ENCODE measurements at regions not wholly inside any gene's neighbourhood (a gene's known extent, or its start where the extent isn't known, plus 50 kb on each side); places are given as distances from the start of the nearest gene placed in this dataset.
"Not testable (repeated sequence)": the region's sequence is repeated elsewhere in the genome, so short reads cannot be mapped to it uniquely, and the experiment has no call there.

DNA sequence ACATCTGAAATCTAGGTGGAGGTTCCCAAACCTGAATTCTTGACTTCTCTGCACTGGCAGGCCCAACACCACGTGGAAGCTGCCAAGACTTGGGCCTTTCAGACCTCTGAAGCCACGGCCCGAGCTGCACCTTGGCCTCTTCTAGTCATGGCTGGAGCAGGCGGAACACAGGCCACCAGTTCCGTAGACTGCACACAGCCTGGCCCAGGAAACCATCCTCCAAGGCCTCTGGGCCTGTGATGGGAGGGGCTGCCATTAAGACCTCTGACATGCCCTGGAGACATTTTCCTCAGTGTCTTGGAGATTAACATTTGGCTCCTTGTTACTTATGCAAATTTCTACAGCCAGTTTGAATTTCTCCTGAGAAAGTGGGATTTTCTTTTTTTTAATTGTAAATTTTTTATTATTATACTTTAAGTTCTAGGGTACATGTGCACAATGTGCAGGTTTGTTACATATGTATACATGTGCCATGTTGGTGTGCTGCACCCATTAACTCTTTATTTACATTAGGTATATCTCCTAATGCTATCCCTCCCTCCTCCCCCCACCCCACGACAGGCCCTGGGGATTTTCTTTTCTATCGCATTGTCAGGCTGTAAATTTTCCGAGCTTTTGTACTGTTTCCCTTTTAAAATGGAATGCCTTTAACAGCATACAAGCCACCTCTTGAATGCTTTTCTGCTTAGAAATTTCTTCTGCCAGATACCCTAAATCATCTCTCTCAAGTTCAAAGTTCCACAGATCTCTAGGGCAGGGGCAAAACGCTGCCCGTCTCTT lies 492.9 kb upstream of the ARPP21 start:
- H3K4me1 ChIP-seq (ENCODE audit: control insufficient read depth in 2 of 2, insufficient read depth in 2 of 2, low read length in 2 of 2); H3K4me3 ChIP-seq (ENCODE audit: low read length); H3K4me3 Mint-ChIP-seq; DNase-seq; H3K27me3 ChIP-seq (ENCODE audit: control insufficient read depth in 2 of 2, insufficient read depth in 2 of 2, low read length in 2 of 2); ATAC-seq; H3K27ac Mint-ChIP-seq; H3K4me1 Mint-ChIP-seq; H3K36me3 Mint-ChIP-seq; H3K9me3 Mint-ChIP-seq; H3K9me3 ChIP-seq (ENCODE audit: control insufficient read depth in 2 of 3, low read length in 3 of 3); H3K27me3 Mint-ChIP-seq; H3K36me3 ChIP-seq (ENCODE audit: control insufficient read depth in 2 of 3, insufficient read depth in 3 of 3, low read length in 3 of 3); intact Hi-C loops (cut with micrococcal nuclease); POLR2A ChIA-PET; H3K27ac ChIP-seq (ENCODE audit: low read depth, low read length); CTCF ChIA-PET: not testable (repeated sequence)

- ChIA-PET CTCF (no interaction called here), POLR2A (no interaction called here)
- DNase-seq, result no peak
- Histone ChIP-seq H3K9me3 (ENCODE audit: control insufficient read depth in 2 of 3, low read length in 3 of 3) (peaks cover 0 to 8% (median 0%) of the 10 kb centered on the region in 3 experiments), H3K36me3 (ENCODE audit: control insufficient read depth in 2 of 3, insufficient read depth in 3 of 3, low read length in 3 of 3) (no peaks in the 10 kb centered on the region), H3K4me1 (ENCODE audit: control insufficient read depth in 2 of 2, insufficient read depth in 2 of 2, low read length in 2 of 2) (no peaks in the 10 kb centered on the region), H3K4me3 (ENCODE audit: low read length) (no peak overlapping the region), H3K27me3 (ENCODE audit: control insufficient read depth in 2 of 2, insufficient read depth in 2 of 2, low read length in 2 of 2) (no peaks in the 10 kb centered on the region), H3K27ac (ENCODE audit: low read depth, low read length) (no peak overlapping the region)
- Mint-ChIP-seq H3K9me3 (peaks cover 7 to 36% (median 18%) of the 10 kb centered on the region in 11 donors), H3K36me3 (peaks cover 0 to 8% (median 0%) of the 10 kb centered on the region in 5 donors), H3K27ac (no peak overlapping the region), H3K27me3 (no peaks in the 10 kb centered on the region), H3K4me1 (no peaks in the 10 kb centered on the region), H3K4me3 (no peak overlapping the region)
- intact Hi-C loops (cut with micrococcal nuclease), result no loop called here
- ATAC-seq, result no peak
These were observed 455.2 kb upstream of the ARPP21 start for GRCh38 chr3:35183927-35184675.

GRCh38 chr3:35184775-35185174 lies 454.6 kb upstream of the ARPP21 start:
- Histone ChIP-seq H3K27me3 (ENCODE audit: control insufficient read depth in 2 of 2, insufficient read depth in 2 of 2, low read length in 2 of 2) (no peaks in the 10 kb centered on the region), H3K27ac (ENCODE audit: low read depth, low read length) (no peak overlapping the region), H3K4me3 (ENCODE audit: low read length) (no peak overlapping the region), H3K36me3 (ENCODE audit: control insufficient read depth in 2 of 3, insufficient read depth in 3 of 3, low read length in 3 of 3) (no peaks in the 10 kb centered on the region), H3K4me1 (ENCODE audit: control insufficient read depth in 2 of 2, insufficient read depth in 2 of 2, low read length in 2 of 2) (no peaks in the 10 kb centered on the region), H3K9me3 (ENCODE audit: control insufficient read depth in 2 of 3, low read length in 3 of 3) (peaks cover 0 to 8% (median 0%) of the 10 kb centered on the region in 3 experiments)
- Mint-ChIP-seq H3K27me3 (no peaks in the 10 kb centered on the region), H3K9me3 (peaks cover 7 to 36% (median 18%) of the 10 kb centered on the region in 11 donors), H3K4me3 (no peak overlapping the region), H3K4me1 (no peaks in the 10 kb centered on the region), H3K27ac (no peak overlapping the region), H3K36me3 (peaks cover 0 to 8% (median 0%) of the 10 kb centered on the region in 5 donors)
- ChIA-PET POLR2A (no interaction called here), CTCF (no interaction called here)
- DNase-seq (no peak), ATAC-seq (no peak)
- intact Hi-C loops (cut with micrococcal nuclease), result no loop called here

- ChIA-PET CTCF (no interaction called here), POLR2A (no interaction called here)
These were observed 451.4 kb upstream of the ARPP21 start for GRCh38 chr3:35187908-35188307.

GRCh38 chr3:35194666-35195065 lies 444.7 kb upstream of the ARPP21 start:
- Histone ChIP-seq H3K4me3 (ENCODE audit: low read length) (no peak overlapping the region), H3K27me3 (ENCODE audit: control insufficient read depth in 2 of 2, insufficient read depth in 2 of 2, low read length in 2 of 2) (no peaks in the 10 kb centered on the region), H3K9me3 (ENCODE audit: control insufficient read depth in 2 of 3, low read length in 3 of 3) (no peaks in the 10 kb centered on the region), H3K4me1 (ENCODE audit: control insufficient read depth in 2 of 2, insufficient read depth in 2 of 2, low read length in 2 of 2) (no peaks in the 10 kb centered on the region), H3K27ac (ENCODE audit: low read depth, low read length) (no peak overlapping the region), H3K36me3 (ENCODE audit: control insufficient read depth in 2 of 3, insufficient read depth in 3 of 3, low read length in 3 of 3) (no peaks in the 10 kb centered on the region)
- peaks cover 0 to 5% (median 0%) of the 10 kb centered on the region in 11 donors for H3K9me3 Mint-ChIP-seq
- H3K4me3 Mint-ChIP-seq, result no peak overlapping the region
- no peak overlapping the region for H3K27ac Mint-ChIP-seq
- DNase-seq, result no peak
- H3K4me1 Mint-ChIP-seq, result no peaks in the 10 kb centered on the region
- POLR2A ChIA-PET, result no interaction called here
- CTCF ChIA-PET, result interaction anchor here (0.7 kb wide), 1 partner anchor 24 kb away, joined by 3 read pairs; no protein-coding TSS in a partner anchor
- intact Hi-C loops (cut with micrococcal nuclease), result no loop called here
- ATAC-seq, result no peak
- no peaks in the 10 kb centered on the region for H3K36me3 Mint-ChIP-seq
- H3K27me3 Mint-ChIP-seq, result no peaks in the 10 kb centered on the region

More at GRCh38 chr3:35187908-35188307, 451.4 kb upstream of the ARPP21 start:
- Mint-ChIP-seq H3K4me1 (no peaks in the 10 kb centered on the region), H3K27me3 (no peaks in the 10 kb centered on the region), H3K9me3 (peaks cover 3 to 15% (median 8%) of the 10 kb centered on the region in 11 donors), H3K36me3 (peaks cover 0 to 4% (median 0%) of the 10 kb centered on the region in 5 donors), H3K4me3 (no peak overlapping the region), H3K27ac (no peak overlapping the region)
- H3K9me3 ChIP-seq (ENCODE audit: control insufficient read depth in 2 of 3, low read length in 3 of 3), result peaks cover 0 to 2% (median 0%) of the 10 kb centered on the region in 3 experiments
- no peak for ATAC-seq
- H3K36me3 ChIP-seq (ENCODE audit: control insufficient read depth in 2 of 3, insufficient read depth in 3 of 3, low read length in 3 of 3), result no peaks in the 10 kb centered on the region
- no peaks in the 10 kb centered on the region for H3K4me1 ChIP-seq (ENCODE audit: control insufficient read depth in 2 of 2, insufficient read depth in 2 of 2, low read length in 2 of 2)
- H3K4me3 ChIP-seq (ENCODE audit: low read length), result no peak overlapping the region
- DNase-seq, result no peak
- intact Hi-C loops (cut with micrococcal nuclease), result no loop called here
- no peak overlapping the region for H3K27ac ChIP-seq (ENCODE audit: low read depth, low read length)
- H3K27me3 ChIP-seq (ENCODE audit: control insufficient read depth in 2 of 2, insufficient read depth in 2 of 2, low read length in 2 of 2), result no peaks in the 10 kb centered on the region

GRCh38 chr3:35198857-35199256 lies 440.5 kb upstream of the ARPP21 start:
- H3K27me3 ChIP-seq (ENCODE audit: control insufficient read depth in 2 of 2, insufficient read depth in 2 of 2, low read length in 2 of 2), result no peaks in the 10 kb centered on the region
- H3K36me3 Mint-ChIP-seq, result no peaks in the 10 kb centered on the region
- ChIA-PET CTCF (no interaction called here), POLR2A (no interaction called here)
- H3K4me1 Mint-ChIP-seq, result no peaks in the 10 kb centered on the region
- DNase-seq (no peak), ATAC-seq (no peak)
- H3K9me3 ChIP-seq (ENCODE audit: control insufficient read depth in 2 of 3, low read length in 3 of 3), result no peaks in the 10 kb centered on the region
- H3K27me3 Mint-ChIP-seq, result no peaks in the 10 kb centered on the region
- peaks cover 0 to 9% (median 0%) of the 10 kb centered on the region in 11 donors for H3K9me3 Mint-ChIP-seq
- intact Hi-C loops (cut with micrococcal nuclease), result no loop called here
- no peak overlapping the region for H3K4me3 Mint-ChIP-seq
- no peak overlapping the region for H3K27ac ChIP-seq (ENCODE audit: low read depth, low read length)
- H3K4me1 ChIP-seq (ENCODE audit: control insufficient read depth in 2 of 2, insufficient read depth in 2 of 2, low read length in 2 of 2), result no peaks in the 10 kb centered on the region
- no peaks in the 10 kb centered on the region for H3K36me3 ChIP-seq (ENCODE audit: control insufficient read depth in 2 of 3, insufficient read depth in 3 of 3, low read length in 3 of 3)
- no peak overlapping the region for H3K4me3 ChIP-seq (ENCODE audit: low read length)
- H3K27ac Mint-ChIP-seq, result no peak overlapping the region

DNA sequence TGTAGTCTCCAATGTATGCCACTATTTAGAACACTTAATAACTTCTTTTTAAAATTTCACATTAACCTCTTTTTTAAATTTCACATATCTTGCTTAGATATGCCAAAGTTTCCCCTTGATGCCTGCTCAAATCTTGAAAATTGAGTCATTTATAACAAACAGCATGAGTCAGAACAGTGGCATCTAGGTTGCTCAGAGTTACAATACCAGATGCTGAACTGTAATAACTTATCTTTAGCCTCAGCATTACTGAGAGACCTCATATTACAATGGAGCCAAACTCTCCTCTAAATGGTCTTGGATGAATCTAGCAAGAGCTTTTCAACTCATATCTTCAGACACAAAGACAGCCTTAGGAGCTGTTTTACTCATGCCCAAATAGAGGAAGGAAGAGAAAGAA lies 439.3 kb upstream of the ARPP21 start:
- Mint-ChIP-seq H3K27me3 (no peaks in the 10 kb centered on the region), H3K27ac (no peak overlapping the region), H3K36me3 (no peaks in the 10 kb centered on the region), H3K4me1 (no peaks in the 10 kb centered on the region), H3K4me3 (no peak overlapping the region), H3K9me3 (peaks cover 0 to 9% (median 2%) of the 10 kb centered on the region in 11 donors)
- Histone ChIP-seq H3K4me1 (ENCODE audit: control insufficient read depth in 2 of 2, insufficient read depth in 2 of 2, low read length in 2 of 2) (no peaks in the 10 kb centered on the region), H3K27ac (ENCODE audit: low read depth, low read length) (no peak overlapping the region), H3K4me3 (ENCODE audit: low read length) (no peak overlapping the region), H3K9me3 (ENCODE audit: control insufficient read depth in 2 of 3, low read length in 3 of 3) (no peaks in the 10 kb centered on the region), H3K27me3 (ENCODE audit: control insufficient read depth in 2 of 2, insufficient read depth in 2 of 2, low read length in 2 of 2) (no peaks in the 10 kb centered on the region), H3K36me3 (ENCODE audit: control insufficient read depth in 2 of 3, insufficient read depth in 3 of 3, low read length in 3 of 3) (no peaks in the 10 kb centered on the region)
- intact Hi-C loops (cut with micrococcal nuclease), result no loop called here
- POLR2A ChIA-PET, result no interaction called here
- DNase-seq, result no peak
- CTCF ChIA-PET, result no interaction called here
- ATAC-seq, result no peak

Data from naive thymus-derived CD4-positive, alpha-beta T cell (primary cell).